B cell (primary cell): ENCODE measurements at regions not wholly inside any gene's neighbourhood (a gene's known extent, or its start where the extent isn't known, plus 50 kb on each side); places are given as distances from the start of the nearest gene placed in this dataset.

ENCODE experiments used
- ATAC-seq: fragments of 200-7000 bp; cut with Tn5 transposase; one replicate; pipeline ENCODE4 v1.10.0; 2021; ENCODE audit warnings: low read depth, mild to moderate bottlenecking, moderate number of reproducible peaks, moderate library complexity
- CTCF ChIA-PET: fragments of 350-600 bp; sonication (Branson Sonifier 250); formaldehyde crosslinking; loops from one replicate; lab custom pipeline; 2021; ENCODE audit warnings: antibody characterized with exemption, inconsistent platforms; lab: Charles Lee
- POLR2A ChIA-PET: fragments of 350-600 bp; sonication (Branson Sonifier 250); formaldehyde crosslinking; loops from one replicate; lab custom pipeline; 2021; ENCODE audit warnings: antibody characterized with exemption; lab: Charles Lee
- DNase-seq: peaks from one replicate; pipeline ENCODE4 v3.0.0; 2013
- H2AFZ ChIP-seq: 2 replicates; pipeline ENCODE4 v1.6.1; 2012; ENCODE audit warnings: mild to moderate bottlenecking, low read depth, low read length; ENCODE audit not compliant: insufficient read depth, poor library complexity, severe bottlenecking
- H3K27ac ChIP-seq, 2 donors: 1 replicate in 1 of 2; 2 replicates in 1 of 2; pipeline ENCODE4 v1.5.1; 2012 to 2013; ENCODE audit warnings: low read length in 2 of 2, mild to moderate bottlenecking in 2 of 2, moderate library complexity in 1 of 2
- H3K27me3 ChIP-seq, 4 experiments: fragments of 200-600 bp in 1 of 4; sonication (generic) in 1 of 4; replicated peaks in 1 of 4; 1 replicate in 2 of 4; 2 replicates in 2 of 4; pipeline versions ENCODE4 v1.6.1 to v1.7.0; 2013 to 2016; ENCODE audit warnings: low read length in 3 of 4, mild to moderate bottlenecking in 2 of 4, mixed read lengths in 1 of 4, moderate library complexity in 1 of 4; ENCODE audit not compliant: insufficient read depth in 4 of 4, control insufficient read depth in 3 of 4; ENCODE audit errors: control extremely low read depth in 1 of 4
- H3K36me3 ChIP-seq, 2 experiments: replicated peaks in 1 of 2; 1 replicate in 1 of 2; 2 replicates in 1 of 2; pipeline versions ENCODE4 v1.6.1 to v1.7.1; 2013; ENCODE audit warnings: low read length in 1 of 2; ENCODE audit not compliant: insufficient read depth in 2 of 2, control insufficient read depth in 1 of 2; ENCODE audit errors: control extremely low read depth in 1 of 2, extremely low read depth in 1 of 2
- H3K4me1 ChIP-seq, 2 donors: fragments of 200-600 bp in 1 of 2; sonication (generic) in 1 of 2; 1 replicate in 1 of 2; 2 replicates in 1 of 2; pipeline versions ENCODE4 v1.5.1 to v1.6.1; 2013 to 2017; ENCODE audit warnings: low read length in 2 of 2; ENCODE audit not compliant: control insufficient read depth in 2 of 2, insufficient read depth in 2 of 2
- H3K4me2 ChIP-seq: replicated peaks from 2 replicates; pipeline ENCODE3; 2012; ENCODE audit warnings: mild to moderate bottlenecking, low read depth, low read length; ENCODE audit not compliant: poor library complexity, severe bottlenecking
- H3K4me3 ChIP-seq, 5 experiments: fragments of 200-600 bp in 1 of 5; sonication (generic) in 1 of 5; 1 replicate in 3 of 5; 2 replicates in 2 of 5; pipeline versions ENCODE4 v1.5.1 to v1.7.0; 2011 to 2016; ENCODE audit warnings: low read length in 4 of 5, mild to moderate bottlenecking in 4 of 5, low read depth in 2 of 5, control low read depth in 1 of 5, moderate library complexity in 1 of 5; ENCODE audit not compliant: insufficient read depth in 1 of 5; ENCODE audit errors: control extremely low read depth in 1 of 5, extremely low read depth in 1 of 5
- H3K79me2 ChIP-seq: fragments of 200-600 bp; sonication (generic); one replicate; pipeline ENCODE4 v1.6.0; 2016; ENCODE audit warnings: low read length; ENCODE audit not compliant: control insufficient read depth, insufficient read depth
- H3K9ac ChIP-seq: fragments of 200-600 bp; sonication (generic); 2 replicates; pipeline ENCODE4 v1.6.1; 2017; ENCODE audit warnings: mild to moderate bottlenecking, low read length, moderate library complexity
- H3K9me3 ChIP-seq, 3 donors: one replicate each; pipeline versions ENCODE4 v1.6.1 to v1.7.1; 2013; ENCODE audit warnings: low read length in 2 of 3; ENCODE audit not compliant: control insufficient read depth in 2 of 3, insufficient read depth in 1 of 3; ENCODE audit errors: control extremely low read depth in 1 of 3
- H4K20me1 ChIP-seq: 2 replicates; pipeline ENCODE4 v1.6.0; 2012; ENCODE audit warnings: mild to moderate bottlenecking, low read length; ENCODE audit not compliant: insufficient read depth, control insufficient read depth, poor library complexity, severe bottlenecking
- H3K27ac Mint-ChIP-seq: one replicate; pipeline ENCODE4 v1.8.0; 2021; ENCODE audit warnings: mixed read lengths
- H3K27me3 Mint-ChIP-seq: one replicate; pipeline ENCODE4 v1.8.0; 2021; ENCODE audit warnings: mixed read lengths
- H3K4me1 Mint-ChIP-seq: one replicate; pipeline ENCODE4 v1.8.0; 2021; ENCODE audit warnings: mixed read lengths
- H3K4me3 Mint-ChIP-seq: one replicate; pipeline ENCODE4 v1.8.0; 2021; ENCODE audit warnings: mixed read lengths
- H3K9me3 Mint-ChIP-seq: one replicate; pipeline ENCODE4 v1.8.0; 2022; ENCODE audit warnings: mixed read lengths; ENCODE audit not compliant: insufficient read depth
- CTCF ChIP-seq: fragments of 200-600 bp; IDR thresholded peaks from one replicate; pipeline ENCODE4 v1.8.0; 2022; ENCODE audit warnings: antibody characterized with exemption, mild to moderate bottlenecking
- EZH2 ChIP-seq: IDR thresholded peaks from 2 replicates; pipeline ENCODE4 v1.6.1; 2012; ENCODE audit warnings: borderline replicate concordance, low read depth, mild to moderate bottlenecking, moderate library complexity, low read length; ENCODE audit not compliant: insufficient read depth, poor library complexity, severe bottlenecking
- WGBS: methylation state at CpG from one replicate; pipeline ENCODE4 v1.1.5; 2013; ENCODE audit warnings: missing lambda C conversion rate; ENCODE audit not compliant: insufficient coverage; 5-methylcytosine and 5-hydroxymethylcytosine counted together
- intact Hi-C: fragments of 100-400 bp; cut with micrococcal nuclease; formaldehyde crosslinking; loops from one replicate; pipeline ENCODE4 v1.10.0; 2022

- Histone ChIP-seq H3K4me1 (no peaks in the 10 kb centered on the region), H2AFZ (no peak overlapping the region), H3K27ac (no peak overlapping the region), H3K36me3 (no peaks in the 10 kb centered on the region), H3K9ac (no peak overlapping the region), H3K9me3 (no peaks in the 10 kb centered on the region), H3K4me2 (no peak overlapping the region), H3K4me3 (no peak overlapping the region), H3K79me2 (no peaks in the 10 kb centered on the region), H4K20me1 (no peaks in the 10 kb centered on the region), H3K27me3 (no peaks in the 10 kb centered on the region)
- Mint-ChIP-seq H3K27me3 (peaks cover 3% of the 10 kb centered on the region), H3K9me3 (peaks cover 2% of the 10 kb centered on the region), H3K27ac (no peak overlapping the region), H3K4me3 (no peak overlapping the region), H3K4me1 (no peaks in the 10 kb centered on the region)
- ChIA-PET CTCF (no interaction called here), POLR2A (no interaction called here)
- intact Hi-C loops = no loop called here
- DNase-seq (no peak), ATAC-seq (no peak)
- TF ChIP-seq EZH2 (no peak), CTCF (no peak)
- WGBS = 85% methylated on average over 3 of the region's 9 CpGs
Measured at GRCh38 chr15:93372865-93373223, 283.8 kb upstream of the RGMA start.

- no peaks in the 10 kb centered on the region for H3K79me2 ChIP-seq
- no peak overlapping the region for H3K27ac Mint-ChIP-seq
- CTCF ChIA-PET = no interaction called here
- no peak overlapping the region for H3K9ac ChIP-seq
- no peaks in the 10 kb centered on the region for H3K36me3 ChIP-seq
- H3K9me3 Mint-ChIP-seq = peaks cover 2% of the 10 kb centered on the region
- H2AFZ ChIP-seq = no peak overlapping the region
- ATAC-seq = no peak
- no peak for TF ChIP-seq CTCF
- TF ChIP-seq EZH2 = no peak
- POLR2A ChIA-PET = no interaction called here
- intact Hi-C loops = no loop called here
- H3K27ac ChIP-seq = no peak overlapping the region
- H3K9me3 ChIP-seq = no peaks in the 10 kb centered on the region
- H4K20me1 ChIP-seq = no peaks in the 10 kb centered on the region
- no peak overlapping the region for H3K4me3 ChIP-seq
- no peak overlapping the region for H3K4me3 Mint-ChIP-seq
- H3K27me3 Mint-ChIP-seq = peaks cover 3% of the 10 kb centered on the region
- 63% methylated on average over 9 of the region's 11 CpGs for WGBS
- no peaks in the 10 kb centered on the region for H3K27me3 ChIP-seq
- no peaks in the 10 kb centered on the region for H3K4me1 Mint-ChIP-seq
- no peak for DNase-seq
- H3K4me2 ChIP-seq = no peak overlapping the region
- no peaks in the 10 kb centered on the region for H3K4me1 ChIP-seq
Measured at GRCh38 chr15:93372208-93372864, 283.3 kb upstream of the RGMA start.
